SK-N-SH treated with all-trans-retinoic acid at 6 μM for 48 hours (cell line): ENCODE measurements at regions not wholly inside any gene's neighbourhood (a gene's known extent, or its start where the extent isn't known, plus 50 kb on each side); places are given as distances from the start of the nearest gene placed in this dataset.

ENCODE experiments used
- RARB ChIP-seq: fragments of 250-450 bp; sonication (Bioruptor Pico); IDR thresholded peaks from 2 replicates; pipeline ENCODE4 v1.8.0; 2021; ENCODE audit warnings: mild to moderate bottlenecking, moderate library complexity
- TCF4 ChIP-seq: fragments of 250-450 bp; sonication (Bioruptor Pico); IDR thresholded peaks from 2 replicates; pipeline ENCODE4 v1.8.0; 2021; ENCODE audit warnings: mild to moderate bottlenecking, moderate library complexity, borderline replicate concordance
- ZNF565 ChIP-seq: fragments of 450-650 bp; formaldehyde crosslinking; conservative IDR thresholded peaks from 2 replicates; pipeline ENCODE4 v1.5.0; 2020; ENCODE audit warnings: low read depth, mild to moderate bottlenecking, moderate library complexity

DNA sequence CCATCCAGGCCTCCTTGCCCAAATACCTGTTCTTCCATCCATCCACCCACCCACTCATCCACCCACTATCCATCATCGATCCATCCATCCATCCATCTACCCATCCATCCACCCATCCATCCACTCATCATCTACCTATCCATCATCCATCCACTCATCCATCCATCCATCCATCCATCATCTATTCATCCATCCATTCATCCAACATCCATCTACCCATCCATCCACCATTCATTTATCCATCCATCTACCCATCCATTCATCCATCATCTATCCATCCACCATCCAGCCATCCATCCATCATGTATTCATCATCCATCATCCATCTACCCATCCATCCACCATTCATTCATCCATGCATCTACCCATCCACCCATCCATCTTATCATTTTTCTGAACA lies 413.2 kb downstream of the CTTN start:
- TF ChIP-seq ZNF565 (CRISPR knock-in tag) (no peak), TCF4 (no peak), RARB (CRISPR knock-in tag) (no peak)
